Caco-2 (cell line): ENCODE measurements at regions not wholly inside any gene's neighbourhood (a gene's known extent, or its start where the extent isn't known, plus 50 kb on each side); places are given as distances from the start of the nearest gene placed in this dataset.
A peak's percentile ranks its signal among the peaks of the same experiment; 100 is the strongest.

ENCODE experiments used
- BruUV-seq: library from RNA; stranded (reverse); fragments of 400-500 nt; replicated peaks from 2 replicates; lab custom pipeline; 2021; lab: Mats Ljungman, UMichigan
- CTCF ChIA-PET: fragments of 300-600 bp; sonication (Branson Sonifier 250); formaldehyde crosslinking; loops from one replicate; lab custom pipeline; 2022; ENCODE audit warnings: antibody characterized with exemption; lab: Charles Lee
- POLR2A ChIA-PET: fragments of 300-600 bp; sonication (Branson Sonifier 250); formaldehyde crosslinking; loops from one replicate; lab custom pipeline; 2022; ENCODE audit warnings: antibody characterized with exemption; lab: Charles Lee
- DNase-seq, 2 experiments: peaks; one replicate each; pipeline versions ENCODE4 v3.0.0 to v3.0.0-alpha.2; 2020 to 2022
- H3K27me3 ChIP-seq: replicated peaks from 2 replicates; pipeline ENCODE4 v1.6.0; 2011; ENCODE audit warnings: low read length; ENCODE audit not compliant: control insufficient read depth, insufficient read depth
- H3K36me3 ChIP-seq: 2 replicates; pipeline ENCODE4 v1.5.1; 2011; ENCODE audit warnings: low read length; ENCODE audit not compliant: control insufficient read depth, insufficient read depth
- H3K4me1 ChIP-seq: fragments of 250-450 bp; sonication (Bioruptor Pico); 2 replicates; pipeline ENCODE4 v1.5.1; 2020; ENCODE audit warnings: mild to moderate bottlenecking
- H3K4me3 ChIP-seq: 2 replicates; pipeline ENCODE4 v1.5.1; 2011; ENCODE audit warnings: low read depth, mild to moderate bottlenecking, control low read depth, low read length
- H3K9me3 ChIP-seq: fragments of 250-450 bp; sonication (Bioruptor Pico); 2 replicates; pipeline ENCODE4 v1.5.1; 2020; ENCODE audit warnings: mild to moderate bottlenecking, moderate library complexity
- H3K27ac Mint-ChIP-seq: one replicate; pipeline ENCODE4 v1.8.0; 2022; ENCODE audit warnings: mixed read lengths; ENCODE audit not compliant: unreplicated experiment
- H3K27me3 Mint-ChIP-seq: one replicate; pipeline ENCODE4 v1.8.0; 2022; ENCODE audit warnings: mixed read lengths; ENCODE audit not compliant: insufficient read depth, unreplicated experiment
- H3K36me3 Mint-ChIP-seq: one replicate; pipeline ENCODE4 v1.8.0; 2022; ENCODE audit warnings: mild to moderate bottlenecking, mixed read lengths; ENCODE audit not compliant: insufficient read depth, unreplicated experiment
- H3K4me1 Mint-ChIP-seq: one replicate; pipeline ENCODE4 v1.8.0; 2022; ENCODE audit warnings: low read depth, mixed read lengths; ENCODE audit not compliant: unreplicated experiment
- H3K4me3 Mint-ChIP-seq: one replicate; pipeline ENCODE4 v1.8.0; 2022; ENCODE audit warnings: mild to moderate bottlenecking, moderate library complexity, mixed read lengths; ENCODE audit not compliant: unreplicated experiment
- H3K9me3 Mint-ChIP-seq: one replicate; pipeline ENCODE4 v1.8.0; 2022; ENCODE audit warnings: mixed read lengths; ENCODE audit not compliant: unreplicated experiment
- intact Hi-C: fragments of 100-400 bp; cut with micrococcal nuclease; formaldehyde crosslinking; loops from one replicate; pipeline ENCODE4 v1.10.0; 2022; ENCODE audit not compliant: unreplicated experiment
- TF ChIP-seq, protein P1 (sequence below), 2 experiments: fragments of 200-600 bp in 1 of 2; IDR thresholded peaks; 1 replicate in 1 of 2; 2 replicates in 1 of 2; pipeline versions ENCODE4 v1.5.1 to v1.8.0; 2011 to 2022; ENCODE audit warnings: antibody characterized with exemption in 1 of 2, control low read depth in 1 of 2, inconsistent platforms in 1 of 2, low read depth in 1 of 2, low read length in 1 of 2, mild to moderate bottlenecking in 1 of 2, moderate library complexity in 1 of 2; ENCODE audit not compliant: insufficient read depth in 1 of 2, severe bottlenecking in 1 of 2, unreplicated experiment in 1 of 2

DNA sequence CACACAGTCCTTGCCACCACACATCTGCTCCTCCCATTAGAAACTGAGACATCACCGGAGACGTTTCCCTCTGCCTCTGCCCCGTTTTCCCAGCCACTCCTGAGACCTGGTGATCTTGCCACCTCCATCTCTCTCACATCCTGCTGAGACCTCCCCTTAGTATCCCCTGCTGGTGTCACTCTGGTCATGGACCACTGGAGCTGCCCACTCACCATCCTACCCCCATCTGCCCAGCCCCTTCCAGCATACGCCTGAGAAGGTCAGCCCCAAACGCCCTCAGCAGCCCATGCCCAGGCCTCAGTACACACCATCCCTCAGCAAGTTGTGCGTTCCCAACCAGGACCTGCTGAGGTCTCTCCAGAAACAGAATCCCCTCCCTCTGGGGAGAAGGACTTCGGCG lies 64.3 kb downstream of the SHANK2 start:
- H3K4me3 ChIP-seq, result no peak overlapping the region
- Mint-ChIP-seq H3K36me3 (peaks cover 79% of the 10 kb centered on the region), H3K4me1 (peaks cover 8% of the 10 kb centered on the region), H3K9me3 (no peaks in the 10 kb centered on the region), H3K27me3 (no peaks in the 10 kb centered on the region), H3K27ac (peak overlapping the region; percentile 9), H3K4me3 (no peak overlapping the region)
- CTCF ChIA-PET, result no interaction called here
- H3K9me3 ChIP-seq, result no peaks in the 10 kb centered on the region
- no TSS peak for BruUV-seq
- H3K4me1 ChIP-seq, result peaks cover under 1% of the 10 kb centered on the region; the same call in 1 of the 2 replicates
- peaks cover 6% of the 10 kb centered on the region; the same call in 1 of the 2 replicates for H3K36me3 ChIP-seq
- intact Hi-C loops, result no loop called here
- H3K27me3 ChIP-seq, result no peaks in the 10 kb centered on the region
- DNase-seq, result peak in 1 of 2 experiments; percentile 35
- POLR2A ChIA-PET, result no interaction called here
- TF ChIP-seq, protein P1, sequence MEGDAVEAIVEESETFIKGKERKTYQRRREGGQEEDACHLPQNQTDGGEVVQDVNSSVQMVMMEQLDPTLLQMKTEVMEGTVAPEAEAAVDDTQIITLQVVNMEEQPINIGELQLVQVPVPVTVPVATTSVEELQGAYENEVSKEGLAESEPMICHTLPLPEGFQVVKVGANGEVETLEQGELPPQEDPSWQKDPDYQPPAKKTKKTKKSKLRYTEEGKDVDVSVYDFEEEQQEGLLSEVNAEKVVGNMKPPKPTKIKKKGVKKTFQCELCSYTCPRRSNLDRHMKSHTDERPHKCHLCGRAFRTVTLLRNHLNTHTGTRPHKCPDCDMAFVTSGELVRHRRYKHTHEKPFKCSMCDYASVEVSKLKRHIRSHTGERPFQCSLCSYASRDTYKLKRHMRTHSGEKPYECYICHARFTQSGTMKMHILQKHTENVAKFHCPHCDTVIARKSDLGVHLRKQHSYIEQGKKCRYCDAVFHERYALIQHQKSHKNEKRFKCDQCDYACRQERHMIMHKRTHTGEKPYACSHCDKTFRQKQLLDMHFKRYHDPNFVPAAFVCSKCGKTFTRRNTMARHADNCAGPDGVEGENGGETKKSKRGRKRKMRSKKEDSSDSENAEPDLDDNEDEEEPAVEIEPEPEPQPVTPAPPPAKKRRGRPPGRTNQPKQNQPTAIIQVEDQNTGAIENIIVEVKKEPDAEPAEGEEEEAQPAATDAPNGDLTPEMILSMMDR (IDR thresholded peaks at IDR 0.05; ENCODE audit: insufficient read depth in 1 of 2, low read depth in 1 of 2, low read length in 1 of 2, severe bottlenecking in 1 of 2, unreplicated experiment in 1 of 2), result no peak

DNA sequence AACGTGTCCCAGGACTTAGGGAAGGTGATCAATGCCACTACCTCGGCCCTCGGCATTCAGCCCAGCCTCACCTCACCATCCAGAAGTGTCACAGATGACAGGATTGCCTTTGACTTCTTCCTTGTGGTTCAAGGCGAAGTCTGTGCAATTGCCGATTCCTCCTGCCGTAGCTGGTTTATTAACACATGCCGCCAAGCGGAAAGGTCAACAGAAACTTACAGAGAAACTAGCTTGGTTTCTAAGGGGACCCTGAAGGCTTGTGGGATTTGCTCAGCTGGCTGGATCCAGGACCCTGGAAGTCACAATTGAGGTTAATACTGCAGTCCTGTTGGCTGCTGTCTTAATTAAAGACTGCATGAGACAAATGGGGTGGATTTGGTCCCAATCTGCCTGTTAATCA lies 65.6 kb downstream of the SHANK2 start:
- H3K27me3 ChIP-seq, result no peaks in the 10 kb centered on the region
- H3K36me3 ChIP-seq, result peaks cover 6% of the 10 kb centered on the region; the same call in 1 of the 2 replicates
- peaks cover 8% of the 10 kb centered on the region for H3K4me1 Mint-ChIP-seq
- no peak overlapping the region for H3K4me3 Mint-ChIP-seq
- no peaks in the 10 kb centered on the region for H3K4me1 ChIP-seq
- no peaks in the 10 kb centered on the region for H3K27me3 Mint-ChIP-seq
- POLR2A ChIA-PET, result no interaction called here
- H3K36me3 Mint-ChIP-seq, result peaks cover 74% of the 10 kb centered on the region
- no TSS peak for BruUV-seq
- CTCF ChIA-PET, result no interaction called here
- no peak overlapping the region for H3K4me3 ChIP-seq
- peak in 1 of 2 experiments; percentile 21 for DNase-seq
- H3K9me3 ChIP-seq, result no peaks in the 10 kb centered on the region
- no peaks in the 10 kb centered on the region for H3K9me3 Mint-ChIP-seq
- TF ChIP-seq, protein P1 (IDR thresholded peaks at IDR 0.05; ENCODE audit: insufficient read depth in 1 of 2, low read depth in 1 of 2, low read length in 1 of 2, severe bottlenecking in 1 of 2, unreplicated experiment in 1 of 2), result no peak
- intact Hi-C loops, result no loop called here
- no peak overlapping the region for H3K27ac Mint-ChIP-seq

DNA sequence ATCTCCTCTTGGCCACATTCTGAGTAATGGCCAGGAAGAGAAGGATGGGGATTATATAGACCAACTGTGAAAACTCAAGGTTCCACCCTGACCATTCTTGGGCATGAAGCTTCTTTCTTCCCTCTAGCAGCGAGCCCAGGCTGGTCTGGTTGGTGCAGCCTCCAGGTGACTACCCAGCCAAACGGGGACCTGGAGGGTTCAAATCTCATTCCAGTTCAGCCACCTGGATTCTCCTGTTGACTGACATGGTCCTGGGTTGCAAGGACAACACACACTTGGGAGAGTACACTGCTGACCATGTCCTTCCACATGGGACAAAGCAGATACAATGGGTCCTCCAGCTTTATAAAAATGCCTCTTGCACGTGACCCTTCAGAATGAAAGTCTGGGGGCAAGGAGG lies 67.0 kb downstream of the SHANK2 start:
- Histone ChIP-seq H3K4me1 (peaks cover 10% of the 10 kb centered on the region), H3K4me3 (no peak overlapping the region), H3K27me3 (no peaks in the 10 kb centered on the region), H3K9me3 (no peaks in the 10 kb centered on the region), H3K36me3 (0 out of 2 replicates have a peak, but pooled peaks cover 3% of the 10 kb centered on the region)
- intact Hi-C loops, result no loop called here
- Mint-ChIP-seq H3K36me3 (peaks cover 60% of the 10 kb centered on the region), H3K4me1 (peaks cover 20% of the 10 kb centered on the region), H3K27me3 (no peaks in the 10 kb centered on the region), H3K4me3 (no peak overlapping the region), H3K9me3 (no peaks in the 10 kb centered on the region), H3K27ac (peak overlapping the region; percentile 38)
- no TSS peak for BruUV-seq
- ChIA-PET POLR2A (no interaction called here), CTCF (no interaction called here)
- TF ChIP-seq, protein P1 (IDR thresholded peaks at IDR 0.05; ENCODE audit: insufficient read depth in 1 of 2, low read depth in 1 of 2, low read length in 1 of 2, severe bottlenecking in 1 of 2, unreplicated experiment in 1 of 2), result no peak
- DNase-seq, result peak in 1 of 2 experiments; percentile 23
